ENCODE measurements at regions not wholly inside any gene's neighbourhood (a gene's known extent, or its start where the extent isn't known, plus 50 kb on each side); places are given as distances from the start of the nearest gene placed in this dataset.

DNA sequence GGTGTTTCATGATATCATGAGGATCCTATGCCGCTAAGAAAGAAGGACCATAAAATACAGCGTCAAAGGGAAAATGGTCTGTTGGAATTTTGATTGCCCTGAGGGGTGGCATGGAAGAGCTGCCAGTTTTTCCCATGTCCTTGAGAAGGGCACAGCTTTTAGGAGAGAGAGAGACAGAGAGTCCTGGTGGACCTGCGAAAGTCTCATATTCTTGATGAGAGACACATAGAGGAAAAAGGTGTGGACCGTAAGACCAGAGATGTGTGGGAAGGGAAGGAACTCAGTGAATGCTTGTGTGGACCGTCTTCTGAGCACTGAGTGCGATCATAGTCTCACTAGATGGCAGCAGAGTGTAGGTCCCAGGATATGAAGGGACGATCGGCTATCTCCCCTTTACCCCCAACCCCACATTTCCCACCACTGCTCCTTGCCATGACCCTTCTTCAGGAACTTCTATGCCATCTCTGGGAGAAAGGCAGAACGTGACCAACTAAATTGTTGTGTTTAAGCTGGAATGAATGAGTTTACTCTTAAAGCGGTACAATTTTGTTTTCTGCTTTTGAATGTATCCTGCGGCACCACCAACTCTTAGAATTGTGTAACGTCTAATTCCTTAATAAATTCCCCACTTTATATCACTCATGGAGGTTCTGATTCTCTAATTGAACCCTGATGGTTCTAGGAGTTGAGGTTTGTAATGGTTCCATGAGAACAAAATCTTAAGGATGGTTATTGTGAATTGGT is 117.7 kb downstream of the CTH start (continued):
- TF ChIP-seq CBX3 (IDR thresholded peaks at IDR 0.05; ENCODE audit: borderline replicate concordance in 1 of 2, low read length in 2 of 2) (0 out of 3 replicates have a peak, but pooled peaks of 1 of the 2 experiments have one; percentile 24), FOXM1 (IDR thresholded peaks at IDR 0.05; ENCODE audit: low read depth) (no peak), FOXM1 (CRISPR knock-in tag; IDR thresholded peaks at IDR 0.05; ENCODE audit: low read depth) (no peak), CREM (IDR thresholded peaks at IDR 0.05; ENCODE audit: low read depth) (peak; percentile 31; the same call in 1 of the 2 replicates), ARID2 (IDR thresholded peaks at IDR 0.05) (peak; percentile 75), RFX7 (CRISPR knock-in tag; IDR thresholded peaks at IDR 0.05) (no peak), EP400 (IDR thresholded peaks at IDR 0.05) (peak; percentile 13; the same call in 1 of the 2 replicates), GABPA (tag; conservative IDR thresholded peaks at IDR 0.05; ENCODE audit: low read depth) (no peak), ZBTB7A (IDR thresholded peaks at IDR 0.05; ENCODE audit: borderline replicate concordance, control insufficient read depth, low read depth, low read length) (peak; percentile 55; the same call in 1 of the 2 replicates), SAFB2 (IDR thresholded peaks at IDR 0.05; ENCODE audit: borderline replicate concordance, low read depth, low read length, severe bottlenecking) (no peak), ILF3 (IDR thresholded peaks at IDR 0.05; ENCODE audit: borderline replicate concordance) (no peak)
- TF ChIP-seq, protein P1, sequence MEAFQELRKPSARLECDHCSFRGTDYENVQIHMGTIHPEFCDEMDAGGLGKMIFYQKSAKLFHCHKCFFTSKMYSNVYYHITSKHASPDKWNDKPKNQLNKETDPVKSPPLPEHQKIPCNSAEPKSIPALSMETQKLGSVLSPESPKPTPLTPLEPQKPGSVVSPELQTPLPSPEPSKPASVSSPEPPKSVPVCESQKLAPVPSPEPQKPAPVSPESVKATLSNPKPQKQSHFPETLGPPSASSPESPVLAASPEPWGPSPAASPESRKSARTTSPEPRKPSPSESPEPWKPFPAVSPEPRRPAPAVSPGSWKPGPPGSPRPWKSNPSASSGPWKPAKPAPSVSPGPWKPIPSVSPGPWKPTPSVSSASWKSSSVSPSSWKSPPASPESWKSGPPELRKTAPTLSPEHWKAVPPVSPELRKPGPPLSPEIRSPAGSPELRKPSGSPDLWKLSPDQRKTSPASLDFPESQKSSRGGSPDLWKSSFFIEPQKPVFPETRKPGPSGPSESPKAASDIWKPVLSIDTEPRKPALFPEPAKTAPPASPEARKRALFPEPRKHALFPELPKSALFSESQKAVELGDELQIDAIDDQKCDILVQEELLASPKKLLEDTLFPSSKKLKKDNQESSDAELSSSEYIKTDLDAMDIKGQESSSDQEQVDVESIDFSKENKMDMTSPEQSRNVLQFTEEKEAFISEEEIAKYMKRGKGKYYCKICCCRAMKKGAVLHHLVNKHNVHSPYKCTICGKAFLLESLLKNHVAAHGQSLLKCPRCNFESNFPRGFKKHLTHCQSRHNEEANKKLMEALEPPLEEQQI (IDR thresholded peaks at IDR 0.05): peak; percentile 52; the same call in 1 of the 2 replicates
- TF ChIP-seq, protein P2, sequence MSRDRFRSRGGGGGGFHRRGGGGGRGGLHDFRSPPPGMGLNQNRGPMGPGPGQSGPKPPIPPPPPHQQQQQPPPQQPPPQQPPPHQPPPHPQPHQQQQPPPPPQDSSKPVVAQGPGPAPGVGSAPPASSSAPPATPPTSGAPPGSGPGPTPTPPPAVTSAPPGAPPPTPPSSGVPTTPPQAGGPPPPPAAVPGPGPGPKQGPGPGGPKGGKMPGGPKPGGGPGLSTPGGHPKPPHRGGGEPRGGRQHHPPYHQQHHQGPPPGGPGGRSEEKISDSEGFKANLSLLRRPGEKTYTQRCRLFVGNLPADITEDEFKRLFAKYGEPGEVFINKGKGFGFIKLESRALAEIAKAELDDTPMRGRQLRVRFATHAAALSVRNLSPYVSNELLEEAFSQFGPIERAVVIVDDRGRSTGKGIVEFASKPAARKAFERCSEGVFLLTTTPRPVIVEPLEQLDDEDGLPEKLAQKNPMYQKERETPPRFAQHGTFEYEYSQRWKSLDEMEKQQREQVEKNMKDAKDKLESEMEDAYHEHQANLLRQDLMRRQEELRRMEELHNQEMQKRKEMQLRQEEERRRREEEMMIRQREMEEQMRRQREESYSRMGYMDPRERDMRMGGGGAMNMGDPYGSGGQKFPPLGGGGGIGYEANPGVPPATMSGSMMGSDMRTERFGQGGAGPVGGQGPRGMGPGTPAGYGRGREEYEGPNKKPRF (IDR thresholded peaks at IDR 0.05; ENCODE audit: low read depth, low read length): no peak

Measured in K562 (cell line).